ENCODE measurements at regions not wholly inside any gene's neighbourhood (a gene's known extent, or its start where the extent isn't known, plus 50 kb on each side); places are given as distances from the start of the nearest gene placed in this dataset.

- TF ChIP-seq POLR2A (IDR thresholded peaks at IDR 0.05): no peak
- TF ChIP-seq CTCF (IDR thresholded peaks at IDR 0.05): no peak
- TF ChIP-seq EP300 (IDR thresholded peaks at IDR 0.05): no peak
These were observed 59.0 kb upstream of the SLIT2 start for GRCh38 chr4:20192736-20193135.
